Stimulated activated CD4-positive, alpha-beta T cell treated with anti-CD3 and anti-CD28 coated beads, Interleukin-2, amount 100 ng/mL, for 4 hours (primary cell): ENCODE measurements at regions not wholly inside any gene's neighbourhood (a gene's known extent, or its start where the extent isn't known, plus 50 kb on each side); places are given as distances from the start of the nearest gene placed in this dataset.
"Not testable (repeated sequence)": the region's sequence is repeated elsewhere in the genome, so short reads cannot be mapped to it uniquely, and the experiment has no call there.

Experiments used
- DNase-seq: peaks from one replicate; pipeline ENCODE4 v3.0.0-alpha.2; 2020; ENCODE audit warnings: low read depth

GRCh38 chr2:105536175-105536574 lies 137.3 kb upstream of the FHL2 start:
- no peak for DNase-seq

GRCh38 chr2:105529258-105529657 lies 130.4 kb upstream of the FHL2 start:
- not testable (repeated sequence) for DNase-seq

GRCh38 chr2:105526000-105526925 lies 127.4 kb upstream of the FHL2 start:
- no peak for DNase-seq

GRCh38 chr2:105525201-105525600 lies 126.3 kb upstream of the FHL2 start:
- DNase-seq = no peak

- DNase-seq = no peak
Measured at GRCh38 chr2:105522645-105523044, 123.8 kb upstream of the FHL2 start.

- DNase-seq = no peak
Measured at GRCh38 chr2:105521616-105522015, 122.8 kb upstream of the FHL2 start.

DNA sequence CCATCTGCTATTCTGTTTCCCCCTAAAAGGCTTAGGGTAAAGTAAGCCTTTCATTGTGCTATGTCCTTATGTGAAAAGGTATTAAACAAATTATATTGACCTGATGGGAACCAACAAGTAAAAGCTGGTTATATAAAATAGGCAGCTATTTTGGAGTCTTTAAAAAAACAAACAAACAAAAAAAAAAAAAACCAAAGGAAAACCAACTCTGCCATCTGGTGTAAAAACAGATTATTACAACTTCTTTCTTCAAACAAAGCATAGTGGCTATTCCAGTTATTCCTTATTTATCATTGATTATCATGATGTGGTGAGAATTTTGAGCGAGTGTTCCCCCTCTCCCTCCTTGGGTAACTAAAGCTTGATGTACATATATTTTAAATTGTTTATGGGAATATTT lies 122.3 kb upstream of the FHL2 start:
- DNase-seq = no peak

GRCh38 chr2:105519516-105519915 lies 120.7 kb upstream of the FHL2 start:
- no peak for DNase-seq

DNA sequence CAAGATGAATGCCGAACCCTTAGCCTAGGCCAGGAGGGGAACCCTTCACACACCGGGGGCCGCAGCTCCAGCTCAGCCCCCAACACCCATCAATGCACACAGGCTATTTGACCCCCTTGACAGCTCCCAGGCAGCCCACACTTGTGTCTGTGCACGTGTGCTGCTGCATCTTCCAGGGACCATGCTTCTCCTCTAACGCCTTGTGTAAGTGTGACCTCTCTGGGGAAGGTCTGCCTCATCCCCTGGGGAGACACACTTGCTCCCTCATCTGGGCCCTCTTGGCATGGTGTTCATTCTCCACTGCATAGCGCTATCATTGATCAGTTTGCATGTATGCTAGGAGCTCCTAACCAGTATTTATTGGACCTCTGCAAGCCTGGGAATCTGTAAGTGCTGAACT lies 120.0 kb upstream of the FHL2 start:
- DNase-seq = no peak

- no peak for DNase-seq
Measured at GRCh38 chr2:105517814-105518705, 119.2 kb upstream of the FHL2 start.

- no peak for DNase-seq
Measured at GRCh38 chr2:105515581-105516415, 116.9 kb upstream of the FHL2 start.

GRCh38 chr2:105514576-105514975 lies 115.7 kb upstream of the FHL2 start:
- DNase-seq = no peak

GRCh38 chr2:105510761-105511528 lies 112.1 kb upstream of the FHL2 start:
- DNase-seq = no peak

GRCh38 chr2:105509269-105510086 lies 110.6 kb upstream of the FHL2 start:
- DNase-seq = no peak

DNA sequence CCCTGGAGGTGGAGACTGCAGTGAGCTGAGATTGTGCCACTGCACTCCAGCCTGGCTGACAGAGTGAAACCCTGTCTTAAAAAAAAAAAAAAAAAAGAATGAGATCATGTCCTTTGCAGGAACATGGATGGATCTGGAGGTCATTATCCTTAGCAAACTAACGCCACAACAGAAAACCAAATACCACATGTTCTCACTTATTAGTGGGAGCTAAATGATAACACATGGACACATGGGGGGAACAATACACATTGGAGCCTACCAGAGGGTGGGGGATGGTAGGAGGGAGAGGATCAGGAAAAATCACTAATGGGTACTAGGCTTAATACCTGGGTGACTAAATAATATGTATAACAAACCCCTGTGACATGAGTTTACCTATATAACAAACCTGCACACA lies 108.0 kb upstream of the FHL2 start:
- not testable (repeated sequence) for DNase-seq

GRCh38 chr2:105504459-105504858 lies 105.6 kb upstream of the FHL2 start:
- no peak for DNase-seq

GRCh38 chr2:105502625-105503334 lies 103.9 kb upstream of the FHL2 start:
- DNase-seq = no peak

- DNase-seq = no peak
Measured at GRCh38 chr2:105498281-105498846, 99.5 kb upstream of the FHL2 start.

GRCh38 chr2:105497094-105497493 lies 98.2 kb upstream of the FHL2 start:
- no peak for DNase-seq
